H1 (cell line): ENCODE measurements at regions not wholly inside any gene's neighbourhood (a gene's known extent, or its start where the extent isn't known, plus 50 kb on each side); places are given as distances from the start of the nearest gene placed in this dataset.

Source experiments
- BRCA1 ChIP-seq: IDR thresholded peaks from 2 replicates; pipeline ENCODE4 v1.6.1; 2012; ENCODE audit warnings: low read depth, low read length, improper control_type of control experiment
- CHD7 ChIP-seq: fragments of 300-600 bp; sonication (generic); IDR thresholded peaks from 2 replicates; pipeline ENCODE4 v1.7.1; 2012; ENCODE audit warnings: low read length, moderate library complexity, mild to moderate bottlenecking, inconsistent platforms; ENCODE audit not compliant: insufficient replicate concordance
- EZH2 ChIP-seq: fragments of 200-600 bp; sonication (generic); IDR thresholded peaks from 2 replicates; pipeline ENCODE4 v1.7.1; 2012; ENCODE audit warnings: low read depth, mild to moderate bottlenecking, moderate library complexity, low read length, inconsistent platforms; ENCODE audit not compliant: severe bottlenecking
- PHF8 ChIP-seq: fragments of 200-600 bp; sonication (generic); conservative IDR thresholded peaks from 2 replicates; pipeline ENCODE4 v1.7.1; 2012; ENCODE audit warnings: low read depth, mild to moderate bottlenecking, inconsistent platforms, low read length, moderate library complexity
- POU5F1 ChIP-seq: IDR thresholded peaks from 2 replicates; pipeline ENCODE4 v1.6.1; 2011; ENCODE audit warnings: low read depth, mild to moderate bottlenecking, low read length, moderate library complexity
- TAF7 ChIP-seq: optimal IDR thresholded peaks from 2 replicates; pipeline ENCODE3; 2011; ENCODE audit warnings: low read depth, mild to moderate bottlenecking, inconsistent platforms, low read length, moderate library complexity, borderline replicate concordance
- TF ChIP-seq, protein P1 (sequence below): IDR thresholded peaks from 2 replicates; pipeline ENCODE4 v1.6.1; 2012; ENCODE audit warnings: inconsistent platforms

DNA sequence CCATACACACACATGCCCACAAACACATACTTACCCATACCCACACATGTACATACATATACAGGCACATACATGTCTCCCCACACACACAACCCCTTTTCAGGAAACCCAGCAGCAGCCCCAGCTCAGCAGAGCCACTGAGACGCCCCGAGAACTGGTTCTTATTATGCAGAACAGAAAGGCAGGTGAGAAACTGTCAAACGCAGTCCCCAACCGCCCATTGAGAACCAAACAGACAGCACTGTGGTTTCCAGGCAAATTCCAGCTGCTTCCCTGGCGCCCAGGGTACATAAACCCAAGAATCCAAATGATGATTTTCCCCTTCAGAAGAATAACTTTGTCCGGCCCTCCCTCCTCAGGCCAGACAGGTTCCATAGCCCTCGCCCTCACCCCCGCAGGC lies 366.6 kb upstream of the ZMIZ1 start (continued):
- TF ChIP-seq CHD7 = no peak
- no peak for TF ChIP-seq BRCA1
- TF ChIP-seq, protein P1, sequence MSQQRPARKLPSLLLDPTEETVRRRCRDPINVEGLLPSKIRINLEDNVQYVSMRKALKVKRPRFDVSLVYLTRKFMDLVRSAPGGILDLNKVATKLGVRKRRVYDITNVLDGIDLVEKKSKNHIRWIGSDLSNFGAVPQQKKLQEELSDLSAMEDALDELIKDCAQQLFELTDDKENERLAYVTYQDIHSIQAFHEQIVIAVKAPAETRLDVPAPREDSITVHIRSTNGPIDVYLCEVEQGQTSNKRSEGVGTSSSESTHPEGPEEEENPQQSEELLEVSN = no peak
- TF ChIP-seq POU5F1 = no peak
- TF ChIP-seq PHF8 = no peak
- no peak for TF ChIP-seq EZH2
- TF ChIP-seq TAF7 = no peak
